DOHH2 (cell line): ENCODE measurements at regions not wholly inside any gene's neighbourhood (a gene's known extent, or its start where the extent isn't known, plus 50 kb on each side); places are given as distances from the start of the nearest gene placed in this dataset.

Source experiments
- H3F3A ChIP-seq: fragments of 200-600 bp; sonication (generic), shearing (Covaris generic); 2 replicates; pipeline ENCODE4 v1.6.0; 2016; ENCODE audit warnings: antibody characterized with exemption, mild to moderate bottlenecking; ENCODE audit not compliant: control insufficient read depth, insufficient read depth
- H3K27ac ChIP-seq: fragments of 200-600 bp; sonication (generic); 2 replicates; pipeline ENCODE4 v1.5.1; 2014; ENCODE audit warnings: low read depth, mild to moderate bottlenecking, low read length, moderate library complexity
- H3K27me3 ChIP-seq: fragments of 200-600 bp; sonication (generic); 2 replicates; pipeline ENCODE4 v1.6.1; 2014; ENCODE audit warnings: mild to moderate bottlenecking, low read length, mixed read lengths; ENCODE audit not compliant: control insufficient read depth
- H3K36me3 ChIP-seq: fragments of 200-600 bp; sonication (generic); 2 replicates; pipeline ENCODE4 v1.6.1; 2014; ENCODE audit warnings: mild to moderate bottlenecking, low read length, moderate library complexity, mixed read lengths; ENCODE audit not compliant: control insufficient read depth
- H3K4me1 ChIP-seq: fragments of 200-600 bp; sonication (generic); 2 replicates; pipeline ENCODE4 v1.6.1; 2014; ENCODE audit warnings: mild to moderate bottlenecking, low read length, mixed read lengths; ENCODE audit not compliant: control insufficient read depth
- H3K4me2 ChIP-seq: fragments of 200-600 bp; sonication (generic); 2 replicates; pipeline ENCODE4 v1.6.0; 2014; ENCODE audit warnings: mild to moderate bottlenecking, low read length, moderate library complexity
- H3K4me3 ChIP-seq: fragments of 200-600 bp; sonication (generic); 2 replicates; pipeline ENCODE4 v1.5.1; 2014; ENCODE audit warnings: mild to moderate bottlenecking, low read length, mixed read lengths
- H3K79me2 ChIP-seq: fragments of 200-600 bp; sonication (generic); 2 replicates; pipeline ENCODE4 v1.6.1; 2014; ENCODE audit warnings: mild to moderate bottlenecking, low read length, mixed read lengths; ENCODE audit not compliant: control insufficient read depth
- H3K9me2 ChIP-seq: fragments of 200-600 bp; sonication (generic); replicated peaks from 2 replicates; pipeline ENCODE4 v1.6.1; 2014; ENCODE audit warnings: mild to moderate bottlenecking, low read length, mixed read lengths; ENCODE audit not compliant: control insufficient read depth
- H3K9me3 ChIP-seq: fragments of 200-600 bp; sonication (generic); 2 replicates; pipeline ENCODE4 v1.6.1; 2014; ENCODE audit warnings: antibody characterized with exemption, low read length, mixed read lengths; ENCODE audit not compliant: control insufficient read depth, insufficient read depth
- H4K20me1 ChIP-seq: fragments of 200-600 bp; sonication (generic); 2 replicates; pipeline ENCODE4 v1.6.0; 2014; ENCODE audit warnings: low read depth, mild to moderate bottlenecking, antibody characterized with exemption, low read length, moderate library complexity; ENCODE audit not compliant: control insufficient read depth, insufficient read depth
- EZH2phosphoT487 ChIP-seq: fragments of 200-600 bp; sonication (generic); IDR thresholded peaks from 2 replicates; pipeline ENCODE4 v1.6.1; 2017; ENCODE audit warnings: borderline replicate concordance, mild to moderate bottlenecking, antibody characterized with exemption, low read length, moderate library complexity, mixed read lengths
- TF ChIP-seq, protein P1 (sequence below): fragments of 200-600 bp; sonication (generic); IDR thresholded peaks from one replicate; pipeline ENCODE4 v1.5.1; 2014; ENCODE audit warnings: antibody characterized with exemption, mild to moderate bottlenecking, low read depth, low read length; ENCODE audit not compliant: poor library complexity, severe bottlenecking

DNA sequence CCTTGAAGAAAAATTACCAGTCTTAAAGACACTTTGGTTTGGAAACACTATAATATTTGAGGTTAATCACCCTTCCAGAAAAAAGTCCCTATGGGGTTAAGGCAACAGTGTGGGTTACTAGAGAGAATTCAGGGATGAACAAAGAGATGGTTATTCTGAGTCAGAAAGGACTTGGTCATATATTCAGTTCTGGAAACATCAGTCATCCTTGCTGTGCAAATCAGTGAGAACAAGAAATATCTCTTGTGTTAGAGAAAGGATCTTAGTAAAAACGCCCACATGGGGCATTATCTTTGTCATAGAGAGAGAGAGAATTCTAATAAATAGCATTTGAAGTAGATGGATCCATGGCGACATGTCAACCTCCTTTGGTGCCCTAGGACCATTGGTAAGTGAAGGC, 59.4 kb upstream of the E2F7 start:
- no peaks in the 10 kb centered on the region for H3K4me1 ChIP-seq
- H3F3A ChIP-seq = no peaks in the 10 kb centered on the region
- no peaks in the 10 kb centered on the region for H3K36me3 ChIP-seq
- no peaks in the 10 kb centered on the region for H3K9me2 ChIP-seq
- no peak for TF ChIP-seq EZH2phosphoT487
- TF ChIP-seq, protein P1, sequence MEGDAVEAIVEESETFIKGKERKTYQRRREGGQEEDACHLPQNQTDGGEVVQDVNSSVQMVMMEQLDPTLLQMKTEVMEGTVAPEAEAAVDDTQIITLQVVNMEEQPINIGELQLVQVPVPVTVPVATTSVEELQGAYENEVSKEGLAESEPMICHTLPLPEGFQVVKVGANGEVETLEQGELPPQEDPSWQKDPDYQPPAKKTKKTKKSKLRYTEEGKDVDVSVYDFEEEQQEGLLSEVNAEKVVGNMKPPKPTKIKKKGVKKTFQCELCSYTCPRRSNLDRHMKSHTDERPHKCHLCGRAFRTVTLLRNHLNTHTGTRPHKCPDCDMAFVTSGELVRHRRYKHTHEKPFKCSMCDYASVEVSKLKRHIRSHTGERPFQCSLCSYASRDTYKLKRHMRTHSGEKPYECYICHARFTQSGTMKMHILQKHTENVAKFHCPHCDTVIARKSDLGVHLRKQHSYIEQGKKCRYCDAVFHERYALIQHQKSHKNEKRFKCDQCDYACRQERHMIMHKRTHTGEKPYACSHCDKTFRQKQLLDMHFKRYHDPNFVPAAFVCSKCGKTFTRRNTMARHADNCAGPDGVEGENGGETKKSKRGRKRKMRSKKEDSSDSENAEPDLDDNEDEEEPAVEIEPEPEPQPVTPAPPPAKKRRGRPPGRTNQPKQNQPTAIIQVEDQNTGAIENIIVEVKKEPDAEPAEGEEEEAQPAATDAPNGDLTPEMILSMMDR = no peak
- H3K79me2 ChIP-seq = no peaks in the 10 kb centered on the region
- no peaks in the 10 kb centered on the region for H3K9me3 ChIP-seq
- H3K4me2 ChIP-seq = no peak overlapping the region
- no peaks in the 10 kb centered on the region; the same call in 1 of the 2 replicates for H4K20me1 ChIP-seq
- H3K27me3 ChIP-seq = peaks cover 4% of the 10 kb centered on the region; the same call in 1 of the 2 replicates
- no peak overlapping the region for H3K27ac ChIP-seq
- H3K4me3 ChIP-seq = no peak overlapping the region

DNA sequence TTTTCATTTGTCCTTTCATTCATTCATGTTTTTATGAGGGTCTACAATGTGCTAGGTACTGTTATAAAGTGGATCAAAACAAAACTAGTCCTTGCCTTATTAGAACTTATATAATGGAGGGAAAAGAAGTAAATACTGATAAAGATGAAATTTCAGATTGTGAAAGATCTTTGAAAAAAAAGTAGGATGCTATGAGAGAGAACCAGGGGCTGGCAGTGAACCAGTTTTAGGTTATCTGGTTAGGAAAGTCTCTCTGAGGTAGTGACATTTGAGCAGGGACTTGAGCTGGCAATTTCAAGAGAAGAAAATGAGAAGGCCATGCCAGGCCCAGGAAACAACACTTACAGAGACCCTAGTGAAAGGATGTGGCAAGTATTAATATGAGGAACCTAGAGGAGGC, 57.3 kb upstream of the E2F7 start:
- no peak overlapping the region for H3K4me3 ChIP-seq
- no peaks in the 10 kb centered on the region for H3K36me3 ChIP-seq
- H3K4me2 ChIP-seq = no peak overlapping the region
- H3K79me2 ChIP-seq = no peaks in the 10 kb centered on the region
- H4K20me1 ChIP-seq = no peaks in the 10 kb centered on the region; the same call in 1 of the 2 replicates
- no peaks in the 10 kb centered on the region for H3F3A ChIP-seq
- no peak for TF ChIP-seq EZH2phosphoT487
- TF ChIP-seq, protein P1 = no peak
- H3K9me2 ChIP-seq = no peaks in the 10 kb centered on the region
- H3K9me3 ChIP-seq = no peaks in the 10 kb centered on the region
- H3K27ac ChIP-seq = no peak overlapping the region
- no peaks in the 10 kb centered on the region for H3K4me1 ChIP-seq
- peaks cover 4% of the 10 kb centered on the region; the same call in 1 of the 2 replicates for H3K27me3 ChIP-seq

DNA sequence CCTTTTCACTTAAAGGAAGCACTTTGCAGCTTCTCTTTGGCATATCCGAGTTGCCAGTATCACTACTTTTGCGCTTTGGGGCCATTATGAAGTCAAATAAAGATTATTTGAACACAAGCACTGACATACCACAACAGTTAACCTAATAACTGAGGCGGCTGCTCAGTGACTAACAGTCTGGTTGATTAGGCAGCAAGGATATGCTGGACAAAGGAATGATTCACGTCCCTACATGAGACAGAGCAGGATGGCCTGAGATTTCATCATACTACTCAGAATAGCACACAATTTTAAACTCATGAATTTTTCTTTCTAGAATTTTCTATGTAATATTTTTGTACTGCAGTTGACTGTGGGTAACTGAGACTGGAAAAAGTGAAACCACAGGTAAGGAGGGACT, 56.9 kb upstream of the E2F7 start:
- no peaks in the 10 kb centered on the region; the same call in 1 of the 2 replicates for H4K20me1 ChIP-seq
- no peaks in the 10 kb centered on the region for H3K79me2 ChIP-seq
- H3F3A ChIP-seq = no peaks in the 10 kb centered on the region
- H3K27ac ChIP-seq = no peak overlapping the region
- H3K9me2 ChIP-seq = no peaks in the 10 kb centered on the region
- H3K4me2 ChIP-seq = no peak overlapping the region
- TF ChIP-seq, protein P1 = no peak
- no peak for TF ChIP-seq EZH2phosphoT487
- no peak overlapping the region for H3K4me3 ChIP-seq
- no peaks in the 10 kb centered on the region for H3K36me3 ChIP-seq
- no peaks in the 10 kb centered on the region for H3K4me1 ChIP-seq
- H3K27me3 ChIP-seq = peaks cover 4% of the 10 kb centered on the region; the same call in 1 of the 2 replicates
- H3K9me3 ChIP-seq = no peaks in the 10 kb centered on the region
